ENCODE measurements at regions not wholly inside any gene's neighbourhood (a gene's known extent, or its start where the extent isn't known, plus 50 kb on each side); places are given as distances from the start of the nearest gene placed in this dataset.

DNA sequence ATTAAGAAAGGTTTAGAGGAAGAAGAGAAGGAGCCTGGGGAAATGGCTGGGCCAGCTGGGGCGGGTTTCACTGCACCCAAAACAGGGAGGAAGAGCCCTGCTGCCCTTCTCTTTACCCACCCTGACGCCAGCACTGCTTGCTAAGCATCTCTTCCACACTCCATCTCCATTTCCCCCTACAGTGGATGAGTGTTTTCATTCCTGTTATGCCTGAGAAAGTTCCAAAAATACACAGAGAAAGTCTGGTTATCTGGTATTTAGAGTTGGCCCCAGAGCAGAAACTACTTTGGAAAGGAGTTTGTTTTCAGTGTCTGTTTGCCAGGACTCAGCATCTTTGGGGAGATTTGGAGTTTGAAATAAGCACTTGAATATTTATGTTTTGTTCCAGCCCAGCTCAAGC is 451.0 kb downstream of the SLC4A3 start:
- TF ChIP-seq POLR2A (IDR thresholded peaks at IDR 0.05) = no peak
- TF ChIP-seq, protein P1, sequence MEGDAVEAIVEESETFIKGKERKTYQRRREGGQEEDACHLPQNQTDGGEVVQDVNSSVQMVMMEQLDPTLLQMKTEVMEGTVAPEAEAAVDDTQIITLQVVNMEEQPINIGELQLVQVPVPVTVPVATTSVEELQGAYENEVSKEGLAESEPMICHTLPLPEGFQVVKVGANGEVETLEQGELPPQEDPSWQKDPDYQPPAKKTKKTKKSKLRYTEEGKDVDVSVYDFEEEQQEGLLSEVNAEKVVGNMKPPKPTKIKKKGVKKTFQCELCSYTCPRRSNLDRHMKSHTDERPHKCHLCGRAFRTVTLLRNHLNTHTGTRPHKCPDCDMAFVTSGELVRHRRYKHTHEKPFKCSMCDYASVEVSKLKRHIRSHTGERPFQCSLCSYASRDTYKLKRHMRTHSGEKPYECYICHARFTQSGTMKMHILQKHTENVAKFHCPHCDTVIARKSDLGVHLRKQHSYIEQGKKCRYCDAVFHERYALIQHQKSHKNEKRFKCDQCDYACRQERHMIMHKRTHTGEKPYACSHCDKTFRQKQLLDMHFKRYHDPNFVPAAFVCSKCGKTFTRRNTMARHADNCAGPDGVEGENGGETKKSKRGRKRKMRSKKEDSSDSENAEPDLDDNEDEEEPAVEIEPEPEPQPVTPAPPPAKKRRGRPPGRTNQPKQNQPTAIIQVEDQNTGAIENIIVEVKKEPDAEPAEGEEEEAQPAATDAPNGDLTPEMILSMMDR (IDR thresholded peaks at IDR 0.05) = no peak
